ENCODE measurements at regions not wholly inside any gene's neighbourhood (a gene's known extent, or its start where the extent isn't known, plus 50 kb on each side); places are given as distances from the start of the nearest gene placed in this dataset.

- H3K27ac Mint-ChIP-seq, result no peak overlapping the region
- no peaks in the 10 kb centered on the region for H3K4me1 Mint-ChIP-seq
- Histone ChIP-seq H3K4me3 (ENCODE audit: low read length) (no peak overlapping the region), H3K27me3 (ENCODE audit: insufficient read depth, low read length, poor library complexity, severe bottlenecking) (no peaks in the 10 kb centered on the region), H3K36me3 (ENCODE audit: insufficient read depth, low read length) (no peaks in the 10 kb centered on the region), H3K4me1 (ENCODE audit: insufficient read depth, low read length) (no peaks in the 10 kb centered on the region), H3K9me3 (ENCODE audit: low read length) (no peaks in the 10 kb centered on the region), H3K27ac (ENCODE audit: low read depth, low read length) (no peak overlapping the region)
- no peak overlapping the region for H3K4me3 Mint-ChIP-seq
- no peaks in the 10 kb centered on the region for H3K36me3 Mint-ChIP-seq
- H3K9me3 Mint-ChIP-seq, result peaks cover 0 to 12% (median 4%) of the 10 kb centered on the region in 5 donors
- no peak for DNase-seq
- ChIA-PET POLR2A (no interaction called here), CTCF (no interaction called here)
- H3K27me3 Mint-ChIP-seq, result no peaks in the 10 kb centered on the region
These were observed 348.9 kb upstream of the CPEB2 start for GRCh38 chr4:14653338-14653737.

GRCh38 chr4:14659286-14659685 is 343.0 kb upstream of the CPEB2 start:
- Mint-ChIP-seq H3K9me3 (peaks cover 0 to 17% (median 5%) of the 10 kb centered on the region in 5 donors), H3K27me3 (no peaks in the 10 kb centered on the region), H3K27ac (no peak overlapping the region), H3K4me1 (no peaks in the 10 kb centered on the region), H3K4me3 (no peak overlapping the region), H3K36me3 (no peaks in the 10 kb centered on the region)
- ChIA-PET POLR2A (no interaction called here), CTCF (no interaction called here)
- no peak for DNase-seq
- Histone ChIP-seq H3K4me3 (ENCODE audit: low read length) (no peak overlapping the region), H3K4me1 (ENCODE audit: insufficient read depth, low read length) (no peaks in the 10 kb centered on the region), H3K27me3 (ENCODE audit: insufficient read depth, low read length, poor library complexity, severe bottlenecking) (no peaks in the 10 kb centered on the region), H3K27ac (ENCODE audit: low read depth, low read length) (no peak overlapping the region), H3K9me3 (ENCODE audit: low read length) (no peaks in the 10 kb centered on the region), H3K36me3 (ENCODE audit: insufficient read depth, low read length) (no peaks in the 10 kb centered on the region)

GRCh38 chr4:14667624-14668151 is 334.6 kb upstream of the CPEB2 start:
- no peak overlapping the region for H3K4me3 Mint-ChIP-seq

GRCh38 chr4:14668296-14668695 is 334.0 kb upstream of the CPEB2 start:
- CTCF ChIA-PET, result no interaction called here
- no peaks in the 10 kb centered on the region for H3K36me3 ChIP-seq (ENCODE audit: insufficient read depth, low read length)
- peaks cover 0 to 18% (median 13%) of the 10 kb centered on the region in 5 donors for H3K9me3 Mint-ChIP-seq
- no peak overlapping the region for H3K27ac Mint-ChIP-seq
- no peaks in the 10 kb centered on the region for H3K4me1 ChIP-seq (ENCODE audit: insufficient read depth, low read length)
- no peak overlapping the region for H3K4me3 ChIP-seq (ENCODE audit: low read length)
- peaks cover 0 to 10% (median 0%) of the 10 kb centered on the region in 3 donors for H3K36me3 Mint-ChIP-seq
- POLR2A ChIA-PET, result no interaction called here
- H3K4me3 Mint-ChIP-seq, result no peak overlapping the region
- H3K9me3 ChIP-seq (ENCODE audit: low read length), result no peaks in the 10 kb centered on the region
- H3K27me3 ChIP-seq (ENCODE audit: insufficient read depth, low read length, poor library complexity, severe bottlenecking), result no peaks in the 10 kb centered on the region
- H3K27ac ChIP-seq (ENCODE audit: low read depth, low read length), result no peak overlapping the region
- H3K4me1 Mint-ChIP-seq, result no peaks in the 10 kb centered on the region
- DNase-seq, result no peak
- peaks cover 1 to 6% of the 10 kb centered on the region in 2 donors for H3K27me3 Mint-ChIP-seq

More at GRCh38 chr4:14667624-14668151, 334.6 kb upstream of the CPEB2 start:
- H3K27me3 Mint-ChIP-seq, result peaks cover 1 to 6% of the 10 kb centered on the region in 2 donors
- Histone ChIP-seq H3K27me3 (ENCODE audit: insufficient read depth, low read length, poor library complexity, severe bottlenecking) (no peaks in the 10 kb centered on the region), H3K4me3 (ENCODE audit: low read length) (no peak overlapping the region), H3K36me3 (ENCODE audit: insufficient read depth, low read length) (no peaks in the 10 kb centered on the region), H3K9me3 (ENCODE audit: low read length) (no peaks in the 10 kb centered on the region), H3K27ac (ENCODE audit: low read depth, low read length) (no peak overlapping the region), H3K4me1 (ENCODE audit: insufficient read depth, low read length) (no peaks in the 10 kb centered on the region)
- no peak overlapping the region for H3K27ac Mint-ChIP-seq
- H3K4me1 Mint-ChIP-seq, result no peaks in the 10 kb centered on the region
- POLR2A ChIA-PET, result no interaction called here
- CTCF ChIA-PET, result no interaction called here
- peaks cover 0 to 10% (median 0%) of the 10 kb centered on the region in 3 donors for H3K36me3 Mint-ChIP-seq
- DNase-seq, result no peak
- peaks cover 0 to 18% (median 13%) of the 10 kb centered on the region in 5 donors for H3K9me3 Mint-ChIP-seq

- Mint-ChIP-seq H3K27ac (no peak overlapping the region), H3K4me1 (no peaks in the 10 kb centered on the region), H3K27me3 (peaks cover 1 to 6% of the 10 kb centered on the region in 2 donors), H3K36me3 (peaks cover 0 to 10% (median 0%) of the 10 kb centered on the region in 3 donors), H3K4me3 (no peak overlapping the region), H3K9me3 (peaks cover 0 to 18% (median 13%) of the 10 kb centered on the region in 5 donors)
- no peaks in the 10 kb centered on the region for H3K4me1 ChIP-seq (ENCODE audit: insufficient read depth, low read length)
- no peaks in the 10 kb centered on the region for H3K27me3 ChIP-seq (ENCODE audit: insufficient read depth, low read length, poor library complexity, severe bottlenecking)
- no peak overlapping the region for H3K27ac ChIP-seq (ENCODE audit: low read depth, low read length)
- DNase-seq, result no peak
- H3K9me3 ChIP-seq (ENCODE audit: low read length), result no peaks in the 10 kb centered on the region
- no peak overlapping the region for H3K4me3 ChIP-seq (ENCODE audit: low read length)
- CTCF ChIA-PET, result no interaction called here
- H3K36me3 ChIP-seq (ENCODE audit: insufficient read depth, low read length), result no peaks in the 10 kb centered on the region
- POLR2A ChIA-PET, result no interaction called here
These were observed 332.9 kb upstream of the CPEB2 start for GRCh38 chr4:14669371-14669770.

GRCh38 chr4:14671146-14671545 is 331.1 kb upstream of the CPEB2 start:
- Histone ChIP-seq H3K27ac (ENCODE audit: low read depth, low read length) (no peak overlapping the region), H3K4me1 (ENCODE audit: insufficient read depth, low read length) (no peaks in the 10 kb centered on the region), H3K36me3 (ENCODE audit: insufficient read depth, low read length) (no peaks in the 10 kb centered on the region), H3K9me3 (ENCODE audit: low read length) (no peaks in the 10 kb centered on the region), H3K27me3 (ENCODE audit: insufficient read depth, low read length, poor library complexity, severe bottlenecking) (no peaks in the 10 kb centered on the region), H3K4me3 (ENCODE audit: low read length) (no peak overlapping the region)
- Mint-ChIP-seq H3K9me3 (peaks cover 0 to 12% (median 11%) of the 10 kb centered on the region in 5 donors), H3K36me3 (peaks cover 0 to 10% (median 0%) of the 10 kb centered on the region in 3 donors), H3K4me1 (no peaks in the 10 kb centered on the region), H3K27ac (no peak overlapping the region), H3K4me3 (no peak overlapping the region), H3K27me3 (peaks cover 1 to 6% of the 10 kb centered on the region in 2 donors)
- CTCF ChIA-PET, result no interaction called here
- DNase-seq, result no peak
- POLR2A ChIA-PET, result no interaction called here

GRCh38 chr4:14675279-14675985 is 326.8 kb upstream of the CPEB2 start:
- H3K9me3 Mint-ChIP-seq, result no peaks in the 10 kb centered on the region
- no peaks in the 10 kb centered on the region for H3K4me1 Mint-ChIP-seq
- no peaks in the 10 kb centered on the region for H3K36me3 Mint-ChIP-seq
- Histone ChIP-seq H3K36me3 (ENCODE audit: insufficient read depth, low read length) (no peaks in the 10 kb centered on the region), H3K27me3 (ENCODE audit: insufficient read depth, low read length, poor library complexity, severe bottlenecking) (no peaks in the 10 kb centered on the region), H3K4me3 (ENCODE audit: low read length) (no peak overlapping the region), H3K9me3 (ENCODE audit: low read length) (no peaks in the 10 kb centered on the region), H3K4me1 (ENCODE audit: insufficient read depth, low read length) (no peaks in the 10 kb centered on the region), H3K27ac (ENCODE audit: low read depth, low read length) (no peak overlapping the region)
- CTCF ChIA-PET, result no interaction called here
- no peak for DNase-seq
- H3K27ac Mint-ChIP-seq, result no peak overlapping the region
- H3K27me3 Mint-ChIP-seq, result no peaks in the 10 kb centered on the region
- POLR2A ChIA-PET, result no interaction called here
- H3K4me3 Mint-ChIP-seq, result no peak overlapping the region

- CTCF ChIA-PET, result no interaction called here
These were observed 322.4 kb upstream of the CPEB2 start for GRCh38 chr4:14679906-14680305.

More at GRCh38 chr4:14679906-14680305, 322.4 kb upstream of the CPEB2 start:
- no peak for DNase-seq
- H3K27ac ChIP-seq (ENCODE audit: low read depth, low read length), result no peak overlapping the region
- Mint-ChIP-seq H3K9me3 (peaks cover 0 to 7% (median 3%) of the 10 kb centered on the region in 5 donors), H3K4me3 (no peak overlapping the region), H3K4me1 (no peaks in the 10 kb centered on the region), H3K27ac (no peak overlapping the region), H3K27me3 (peaks cover 0 to 2% of the 10 kb centered on the region in 2 donors), H3K36me3 (peaks cover 0 to 3% (median 0%) of the 10 kb centered on the region in 3 donors)
- H3K27me3 ChIP-seq (ENCODE audit: insufficient read depth, low read length, poor library complexity, severe bottlenecking), result no peaks in the 10 kb centered on the region
- no peaks in the 10 kb centered on the region for H3K4me1 ChIP-seq (ENCODE audit: insufficient read depth, low read length)
- H3K36me3 ChIP-seq (ENCODE audit: insufficient read depth, low read length), result no peaks in the 10 kb centered on the region
- no peaks in the 10 kb centered on the region for H3K9me3 ChIP-seq (ENCODE audit: low read length)
- H3K4me3 ChIP-seq (ENCODE audit: low read length), result no peak overlapping the region
- POLR2A ChIA-PET, result no interaction called here

Data from CD8-positive, alpha-beta memory T cell (primary cell).